ENCODE measurements at regions not wholly inside any gene's neighbourhood (a gene's known extent, or its start where the extent isn't known, plus 50 kb on each side); places are given as distances from the start of the nearest gene placed in this dataset.
"Not testable (repeated sequence)": the region's sequence is repeated elsewhere in the genome, so short reads cannot be mapped to it uniquely, and the experiment has no call there.

DNA sequence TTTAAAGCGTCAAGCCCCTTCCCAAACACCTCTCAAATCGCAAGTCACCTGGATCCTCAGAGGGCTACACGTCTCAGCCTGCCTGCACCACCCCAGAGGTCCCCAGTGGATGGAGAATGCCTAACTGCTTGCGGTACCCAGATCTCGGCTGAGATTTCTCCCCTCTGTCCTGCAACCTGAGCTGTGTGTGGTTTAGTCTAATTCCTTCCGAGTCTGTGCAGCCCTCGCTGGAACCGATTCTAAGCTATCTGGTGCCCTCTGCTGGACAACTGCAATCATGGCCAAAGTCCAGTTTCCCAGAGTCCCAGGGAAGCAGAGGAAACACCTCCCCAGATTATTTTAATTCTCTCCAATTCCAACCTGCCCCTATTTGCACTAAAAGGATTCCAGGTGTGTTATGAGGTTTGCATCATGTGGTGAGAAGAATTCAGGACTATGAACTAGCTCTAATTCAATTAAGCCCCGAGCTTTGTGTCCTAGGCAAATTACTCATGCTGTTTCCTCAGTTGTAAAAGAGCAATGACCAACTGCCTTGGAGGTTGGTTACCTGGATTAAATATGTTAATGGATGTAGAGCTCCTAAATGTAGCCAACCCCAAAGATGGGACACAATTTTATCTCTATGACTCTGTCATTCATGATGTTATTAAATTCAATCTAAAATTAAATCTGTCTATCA is 276.1 kb upstream of the NCKAP5 start:
- DNase-seq: peak; percentile 24 to 70

DNA sequence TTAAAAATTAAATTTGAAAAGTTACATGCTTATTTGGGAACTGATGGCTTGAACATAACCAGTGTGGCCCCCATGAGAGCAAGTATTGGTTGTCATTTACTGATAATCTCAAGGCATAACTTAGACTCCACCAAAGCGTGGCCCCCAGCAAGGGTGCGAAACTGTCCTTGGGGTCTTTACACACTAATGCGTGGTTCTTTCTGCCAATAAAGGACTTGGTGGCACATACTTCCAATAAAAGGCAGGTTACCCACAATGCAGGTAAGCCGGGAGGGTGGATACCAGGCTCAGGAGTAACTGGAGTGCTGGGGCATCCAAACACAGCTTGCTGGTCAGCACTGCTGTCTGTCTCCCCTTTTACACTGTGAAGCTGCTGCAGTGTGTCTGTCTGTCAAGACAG is 278.2 kb upstream of the NCKAP5 start:
- no peak for DNase-seq

DNA sequence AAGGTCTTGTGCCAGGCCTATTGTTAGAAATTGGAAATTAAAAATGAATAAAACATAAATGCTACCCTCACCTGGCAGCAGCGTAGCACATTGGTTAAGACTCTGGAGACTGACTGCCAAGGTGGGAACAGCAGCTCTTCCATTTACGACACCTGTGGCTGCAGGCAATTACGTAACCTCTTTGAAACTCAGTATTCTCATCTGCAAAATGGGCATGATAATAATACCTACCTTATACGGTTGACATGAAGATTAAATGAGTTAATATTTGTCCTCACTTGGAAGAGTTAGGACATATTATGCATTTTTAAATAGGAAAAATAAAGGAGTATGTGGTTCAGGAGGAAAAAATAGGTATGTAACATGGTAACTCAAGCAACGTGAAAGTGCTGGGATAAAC is 279.3 kb upstream of the NCKAP5 start:
- no peak for DNase-seq

DNA sequence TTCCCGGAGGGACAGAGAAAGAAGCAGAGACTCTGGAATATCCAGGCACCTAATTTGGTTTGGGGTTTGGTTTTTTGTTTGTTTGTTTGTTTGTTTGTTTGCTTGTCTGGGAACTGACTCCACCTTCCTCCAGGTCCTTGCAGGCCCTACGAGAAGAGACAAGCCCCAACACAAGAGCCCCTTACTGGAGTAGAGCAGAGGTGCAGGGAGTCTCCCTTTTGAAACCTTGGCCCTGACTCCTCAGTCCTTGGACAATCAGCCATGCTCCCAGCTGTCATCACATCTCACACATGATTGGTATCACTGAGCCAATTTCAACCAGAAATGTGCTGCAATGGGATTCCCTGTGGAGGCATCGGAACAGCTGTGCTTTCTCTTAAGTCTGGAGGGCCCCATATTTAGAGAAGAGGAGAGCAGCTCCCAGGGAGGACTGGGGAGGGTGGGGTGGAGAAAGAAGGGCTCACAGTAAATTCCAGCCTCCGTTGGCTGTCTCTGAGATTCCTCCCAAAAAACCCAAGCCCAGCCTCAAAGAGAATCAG is 279.9 kb upstream of the NCKAP5 start:
- no peak for DNase-seq

GRCh38 chr2:133849341-133849740 is 281.1 kb upstream of the NCKAP5 start:
- DNase-seq: no peak

GRCh38 chr2:133854603-133855200 is 286.4 kb upstream of the NCKAP5 start:
- DNase-seq: no peak

- DNase-seq: no peak
These were observed 287.3 kb upstream of the NCKAP5 start for GRCh38 chr2:133855526-133855925.

DNA sequence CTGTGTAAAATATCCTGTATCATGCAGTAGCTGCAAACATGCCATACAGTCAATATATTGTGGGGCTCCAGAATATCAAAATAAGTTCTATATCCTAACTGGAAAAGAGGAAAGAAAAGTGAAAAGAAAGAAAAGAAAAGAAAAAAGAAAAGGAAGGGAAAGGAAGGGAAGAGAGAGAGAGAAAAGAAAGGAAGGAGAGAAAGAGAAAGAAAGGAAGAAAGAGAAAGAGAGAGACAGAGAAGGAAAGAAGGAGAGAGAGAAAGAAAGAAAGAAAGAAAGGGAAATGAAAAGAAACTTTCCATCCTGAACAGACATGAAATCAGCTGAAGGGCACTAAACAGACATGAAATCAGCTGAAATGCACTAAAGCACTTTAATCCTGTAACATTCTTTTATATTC is 288.4 kb upstream of the NCKAP5 start:
- DNase-seq: no peak

DNA sequence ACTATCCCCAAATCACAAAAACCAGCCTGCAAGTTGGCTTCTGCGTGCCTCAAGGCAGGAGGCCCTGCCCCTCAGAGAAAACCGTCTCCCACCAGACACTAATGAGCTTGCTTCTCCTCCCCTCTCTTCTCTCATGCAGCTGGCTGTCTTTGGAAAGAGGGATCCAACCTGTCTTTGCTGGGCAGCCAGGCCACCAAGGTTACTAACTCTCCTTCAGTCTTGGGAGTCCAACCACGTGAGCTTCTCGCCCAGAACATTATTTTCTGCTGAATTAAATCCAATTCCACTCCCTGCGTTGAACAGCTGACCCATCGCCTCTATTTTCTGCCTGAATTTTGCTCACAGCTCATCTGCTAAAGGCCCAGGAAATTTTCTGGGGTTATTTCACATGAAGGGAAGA is 291.3 kb upstream of the NCKAP5 start:
- DNase-seq: no peak

- DNase-seq: no peak
These were observed 294.2 kb upstream of the NCKAP5 start for GRCh38 chr2:133862400-133862977.

GRCh38 chr2:133863106-133863800 is 295.0 kb upstream of the NCKAP5 start:
- DNase-seq: no peak

GRCh38 chr2:133865141-133865540 is 296.9 kb upstream of the NCKAP5 start:
- DNase-seq: no peak

DNA sequence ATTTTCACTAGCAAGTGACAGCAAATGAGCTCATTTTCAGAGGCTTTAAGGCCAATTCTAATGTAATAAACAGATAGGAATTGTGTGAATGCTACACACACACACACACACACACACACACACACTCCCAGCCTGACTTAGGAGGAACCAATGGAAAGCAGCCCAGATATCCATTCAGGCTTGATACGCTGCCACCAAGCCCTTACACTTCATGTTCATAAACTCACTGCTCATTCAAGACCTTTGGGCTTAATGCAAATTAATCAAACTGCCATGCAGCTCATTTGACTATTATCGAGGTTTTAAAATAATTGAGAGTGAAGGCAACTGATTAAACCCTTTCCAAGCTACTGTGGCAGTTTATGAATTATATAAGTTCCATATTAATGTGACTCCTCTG is 298.9 kb upstream of the NCKAP5 start:
- no peak for DNase-seq

DNA sequence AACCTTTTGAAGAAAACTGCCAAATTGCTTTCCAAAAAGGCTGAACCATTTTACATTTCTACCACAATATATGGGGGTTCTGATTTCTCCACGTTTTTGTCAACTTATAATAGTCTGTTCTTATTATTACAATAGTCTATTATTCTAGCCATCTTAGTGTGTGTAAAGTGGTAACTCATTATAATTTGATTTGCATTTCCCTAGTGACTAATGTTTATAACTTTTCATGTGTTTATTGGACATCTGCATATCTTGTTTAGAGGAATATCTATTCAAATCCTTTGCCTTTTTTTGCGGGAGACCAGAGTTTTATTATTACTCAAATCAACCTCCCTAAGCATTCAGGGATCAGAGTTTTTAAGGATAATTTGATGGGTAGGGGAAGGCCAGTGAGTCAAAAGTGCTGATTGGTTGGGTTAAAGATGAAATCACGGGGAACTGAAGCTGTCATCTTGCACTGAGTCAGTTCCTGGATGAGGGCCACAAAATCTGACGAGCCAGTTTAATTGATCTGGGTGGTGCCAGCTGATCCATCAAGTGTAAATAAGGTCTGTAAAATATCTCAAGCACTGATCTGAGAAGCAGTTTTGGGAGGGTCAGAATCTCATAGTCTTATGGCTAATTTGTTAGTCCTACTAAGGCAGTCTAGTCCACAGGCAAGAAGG is 303.4 kb upstream of the NCKAP5 start:
- DNase-seq: no peak

GRCh38 chr2:133878326-133878725 is 310.1 kb upstream of the NCKAP5 start:
- no peak for DNase-seq

DNA sequence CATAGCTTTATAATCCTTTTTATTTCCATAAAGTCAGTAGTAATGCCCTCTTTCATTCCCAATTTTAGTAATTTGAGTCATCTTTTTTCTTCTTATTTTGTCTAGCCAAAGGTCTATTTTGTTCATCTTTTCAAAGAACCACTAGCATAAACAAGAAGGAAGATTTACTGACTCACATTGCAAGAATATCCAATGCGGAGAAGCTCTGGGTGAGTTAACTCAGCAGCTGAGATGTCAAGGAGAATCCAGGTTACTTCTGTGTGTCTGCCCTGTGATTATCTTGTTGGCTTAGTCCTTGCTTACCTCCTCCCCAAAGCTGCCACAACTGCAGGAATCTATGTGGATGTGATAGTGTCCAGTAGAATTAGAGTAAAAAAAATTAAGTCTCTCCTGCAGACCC is 311.4 kb upstream of the NCKAP5 start:
- no peak for DNase-seq

- not testable (repeated sequence) for DNase-seq
These were observed 313.9 kb upstream of the NCKAP5 start for GRCh38 chr2:133882159-133882558.

DNA sequence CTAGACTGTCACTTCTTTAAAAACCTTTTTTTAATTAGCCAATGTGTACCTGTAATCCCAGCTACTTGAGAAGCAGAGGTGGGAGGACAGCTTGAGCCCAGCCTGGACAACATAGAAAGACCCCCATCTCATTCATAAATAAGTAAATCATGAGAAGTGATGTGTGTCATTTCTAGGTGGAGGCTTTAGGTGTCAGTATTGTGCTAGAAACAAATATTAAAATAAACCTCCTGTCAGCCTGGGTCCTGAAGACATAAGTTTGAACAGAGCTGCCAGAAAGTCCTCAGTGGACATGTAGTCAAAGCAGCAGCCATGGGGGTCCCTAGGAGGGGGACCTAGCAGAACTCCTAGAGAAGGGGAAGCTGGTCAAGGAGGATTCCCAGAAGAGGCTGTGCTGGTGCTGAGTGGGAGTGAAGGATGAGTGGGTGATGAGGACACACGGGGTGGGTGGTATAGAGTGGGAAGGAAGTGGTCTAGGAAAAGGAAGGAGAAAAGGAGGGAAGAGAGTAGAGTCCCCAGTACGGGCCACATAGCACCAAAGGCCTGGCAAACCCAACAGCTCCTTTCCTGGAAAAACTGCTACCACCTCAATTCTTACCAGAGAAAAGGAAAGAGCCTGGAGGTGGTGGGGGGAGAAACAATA is 316.6 kb upstream of the NCKAP5 start:
- no peak for DNase-seq

GRCh38 chr2:133885847-133886246 is 317.6 kb upstream of the NCKAP5 start:
- DNase-seq: no peak

DNA sequence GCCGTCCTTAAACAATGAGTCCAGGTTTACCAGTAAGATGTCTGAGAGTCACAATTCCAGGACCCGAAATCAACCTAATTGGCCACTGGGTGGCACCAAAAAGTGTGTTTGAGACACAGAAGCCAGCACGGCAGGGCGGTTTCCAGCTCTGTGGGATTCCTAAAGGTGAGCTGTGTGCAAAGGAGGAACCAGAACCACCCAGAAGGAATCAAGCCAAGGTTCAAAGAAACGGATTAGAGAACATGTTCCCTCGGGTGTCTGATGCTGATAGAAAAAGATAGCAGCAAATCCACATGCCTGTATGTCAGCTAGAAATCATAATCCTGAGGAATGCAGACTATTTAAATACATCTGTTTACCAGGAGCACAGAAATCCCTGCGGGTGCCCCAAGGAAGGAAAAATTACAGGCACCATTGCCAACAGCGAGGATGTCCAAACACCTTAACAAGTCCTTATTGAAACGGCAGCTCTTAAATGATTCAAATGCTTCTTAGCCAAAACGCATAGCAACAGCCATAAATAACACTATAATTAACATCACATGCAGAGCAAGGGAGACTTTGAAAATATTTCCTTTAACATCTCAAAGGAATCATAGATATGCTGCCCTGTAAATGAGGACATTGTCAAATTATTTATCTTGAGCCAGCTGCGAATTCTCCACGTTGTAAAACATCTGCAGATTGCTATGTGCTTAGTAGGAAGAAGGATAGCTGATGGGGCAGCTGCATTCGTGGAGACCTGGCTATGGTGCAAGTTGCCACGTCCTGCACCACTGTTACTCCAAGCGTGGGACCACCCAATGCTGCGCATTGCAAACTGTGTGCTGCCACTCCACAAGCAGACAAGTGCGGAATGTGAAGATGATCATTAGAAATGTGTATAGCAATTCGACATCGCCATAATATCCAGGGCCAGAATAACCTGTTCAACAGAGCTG is 318.7 kb upstream of the NCKAP5 start:
- peak; percentile 9 to 32 for DNase-seq

DNA sequence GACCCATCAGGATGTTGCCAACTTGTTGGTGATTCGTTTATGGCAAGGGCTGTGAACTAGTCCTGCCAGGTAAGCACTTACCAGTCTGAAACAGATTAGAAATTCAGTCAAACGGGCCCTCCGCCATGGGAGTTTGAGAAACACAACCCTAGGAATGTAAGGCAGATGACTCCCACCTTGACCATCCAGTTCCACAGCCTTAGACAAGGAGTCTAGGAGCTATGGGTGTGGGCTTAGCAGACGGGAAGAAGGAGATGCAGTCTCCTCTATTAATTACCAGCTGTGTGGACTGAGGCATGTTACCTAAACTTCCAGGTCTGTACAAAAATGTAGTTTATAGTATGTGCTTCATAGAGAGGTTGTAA is 319.4 kb upstream of the NCKAP5 start:
- no peak for DNase-seq

DNA sequence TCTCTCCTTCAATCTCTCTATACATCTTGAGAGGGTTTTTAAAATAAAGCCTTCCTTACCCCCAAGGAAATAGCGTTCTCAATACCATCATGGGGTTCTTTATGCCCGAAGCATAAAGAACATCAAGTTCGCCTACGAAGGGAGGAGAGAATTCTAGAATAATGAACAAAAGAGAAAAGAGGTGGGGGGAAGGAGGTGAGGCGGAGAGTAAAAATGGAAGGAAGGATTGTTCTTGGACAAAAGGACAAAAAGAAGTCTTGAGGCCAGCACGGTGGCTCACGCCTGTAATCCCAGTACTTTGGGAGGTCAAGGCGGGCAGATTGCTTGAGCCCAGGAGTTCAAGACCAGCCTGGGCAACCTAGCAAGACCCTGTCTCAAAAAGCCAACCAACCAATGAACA is 319.8 kb upstream of the NCKAP5 start:
- DNase-seq: no peak
